BLaER1 treated with 17β-estradiol and CSF1 and Interleukin-3, amounts not matched to agents 10 nM and 100 nM (cell line): ENCODE measurements at regions not wholly inside any gene's neighbourhood (a gene's known extent, or its start where the extent isn't known, plus 50 kb on each side); places are given as distances from the start of the nearest gene placed in this dataset.

Experiments used
- H3K27ac ChIP-seq, 11 experiments: shearing (Covaris generic); formaldehyde crosslinking; 2 replicates each; pipeline ENCODE4 v1.8.1; 2022
- H3K27me3 ChIP-seq, 11 experiments: shearing (Covaris generic); formaldehyde crosslinking; 2 replicates each; pipeline ENCODE4 v1.8.1; 2022
- H3K36me3 ChIP-seq, 11 experiments: shearing (Covaris generic); formaldehyde crosslinking; 2 replicates each; pipeline ENCODE4 v1.8.1; 2022
- H3K4me1 ChIP-seq, 10 experiments: shearing (Covaris generic); formaldehyde crosslinking; 2 replicates each; pipeline ENCODE4 v1.8.1; 2022
- H3K4me2 ChIP-seq, 11 experiments: shearing (Covaris generic); formaldehyde crosslinking; 2 replicates each; pipeline ENCODE4 v1.8.1; 2022
- H3K4me3 ChIP-seq, 10 experiments: shearing (Covaris generic); formaldehyde crosslinking; 2 replicates each; pipeline ENCODE4 v1.8.1; 2022
- H3K9ac ChIP-seq, 11 experiments: shearing (Covaris generic); formaldehyde crosslinking; 2 replicates each; pipeline ENCODE4 v1.8.1; 2022
- H3K9me3 ChIP-seq, 11 experiments: shearing (Covaris generic); formaldehyde crosslinking; replicated peaks in 1 of 11; 2 replicates each; pipeline ENCODE4 v1.8.1; 2022
- H4K20me1 ChIP-seq, 11 experiments: shearing (Covaris generic); formaldehyde crosslinking; 2 replicates each; pipeline ENCODE4 v1.8.1; 2022
- Cebpa-rat ChIP-seq, 11 experiments: shearing (Covaris generic); IDR thresholded peaks; 2 replicates each; pipeline ENCODE4 v1.8.1; 2022

DNA sequence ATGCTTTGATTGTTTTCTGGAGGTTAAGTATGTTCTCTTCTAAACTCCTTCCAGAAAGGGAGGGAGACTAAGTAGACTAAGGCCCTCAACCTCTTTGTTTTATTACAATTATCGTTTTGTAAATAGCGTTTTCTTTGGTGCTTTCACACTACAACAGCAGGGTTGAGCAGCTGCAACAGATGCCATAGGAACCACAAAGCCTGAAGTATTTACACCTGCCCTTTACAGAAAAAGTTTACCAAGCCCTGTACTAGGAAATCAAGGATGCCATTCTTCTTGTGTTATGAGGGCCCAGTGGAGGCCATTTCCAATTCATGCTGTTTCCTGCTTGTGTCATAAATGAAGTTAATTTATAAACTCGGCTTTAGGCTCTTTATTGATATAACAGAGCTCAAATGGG lies 914.8 kb downstream of the DCDC2C start:
- H3K9ac ChIP-seq: no peak overlapping the region
- TF ChIP-seq Cebpa-rat (IDR thresholded peaks at IDR 0.05): no peak
- no peaks in the 10 kb centered on the region for H3K4me1 ChIP-seq
- no peak overlapping the region for H3K4me2 ChIP-seq
- H4K20me1 ChIP-seq: no peaks in the 10 kb centered on the region
- H3K27ac ChIP-seq: no peak overlapping the region
- peaks cover 0 to 11% (median 0%) of the 10 kb centered on the region in 11 experiments; a peak in 4 of 22 replicates for H3K9me3 ChIP-seq
- H3K27me3 ChIP-seq: no peaks in the 10 kb centered on the region
- no peak overlapping the region for H3K4me3 ChIP-seq
- H3K36me3 ChIP-seq: no peaks in the 10 kb centered on the region

DNA sequence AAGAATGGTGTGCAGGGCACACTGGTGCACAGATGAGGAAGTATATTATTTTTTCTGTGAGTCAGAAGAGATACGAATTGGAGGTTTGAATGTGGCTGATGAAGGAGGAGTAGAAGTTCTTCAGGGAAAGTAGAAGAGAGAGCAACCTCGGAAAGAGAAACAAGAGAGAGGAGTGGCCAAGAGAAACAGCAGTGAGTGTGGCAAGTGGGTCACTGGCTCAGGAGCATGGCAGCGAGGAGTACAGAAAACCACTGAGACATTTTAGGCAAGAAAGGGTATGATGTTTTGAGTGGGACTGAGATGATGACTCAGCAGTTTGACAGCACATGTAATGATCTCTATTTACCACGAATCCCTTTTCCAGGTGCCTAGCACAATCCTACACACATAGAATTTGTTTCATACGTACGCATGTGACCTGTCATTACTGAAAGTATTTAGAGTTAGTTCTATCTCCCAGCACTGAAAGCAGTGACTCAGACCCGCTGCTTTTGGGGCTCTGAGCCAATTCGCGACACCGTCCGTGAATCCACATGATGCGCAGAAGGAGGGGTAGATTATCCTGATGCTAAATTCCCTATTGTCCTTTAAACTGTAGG lies 915.4 kb downstream of the DCDC2C start:
- Histone ChIP-seq H3K4me2 (no peak overlapping the region), H3K4me3 (no peak overlapping the region), H3K27me3 (no peaks in the 10 kb centered on the region), H3K36me3 (no peaks in the 10 kb centered on the region), H3K27ac (no peak overlapping the region), H4K20me1 (no peaks in the 10 kb centered on the region), H3K9ac (no peak overlapping the region), H3K9me3 (peaks cover 0 to 11% (median 0%) of the 10 kb centered on the region in 11 experiments; a peak in 4 of 22 replicates), H3K4me1 (no peaks in the 10 kb centered on the region)
- TF ChIP-seq Cebpa-rat (IDR thresholded peaks at IDR 0.05): no peak

DNA sequence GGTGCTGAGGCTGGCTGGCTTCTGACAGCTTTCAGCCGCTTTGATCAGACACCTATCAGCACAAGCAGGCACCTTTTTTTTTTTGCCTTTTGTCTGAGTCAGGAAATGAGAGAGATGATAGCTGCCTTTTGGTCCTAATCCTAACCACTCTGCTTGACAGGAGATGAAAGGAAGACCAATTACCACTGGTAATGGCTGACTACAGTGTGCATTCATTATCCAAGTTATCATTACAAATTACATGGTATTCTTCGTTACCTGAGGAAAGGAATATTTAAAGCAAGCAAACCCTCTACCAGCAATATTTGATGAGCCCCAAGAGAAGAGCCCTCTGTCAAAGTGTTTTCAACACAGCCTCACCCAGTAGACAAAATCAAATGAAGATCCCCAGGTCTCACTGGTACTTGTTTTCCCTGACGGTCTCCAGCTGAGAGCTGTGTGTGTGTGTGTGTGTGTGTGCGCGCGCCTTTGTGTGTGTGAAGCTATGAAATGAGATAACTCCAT lies 925.7 kb downstream of the DCDC2C start:
- Histone ChIP-seq H3K9me3 (no peaks in the 10 kb centered on the region), H3K4me1 (no peaks in the 10 kb centered on the region), H3K36me3 (no peaks in the 10 kb centered on the region), H3K4me2 (no peak overlapping the region), H3K27ac (no peak overlapping the region), H3K27me3 (no peaks in the 10 kb centered on the region), H3K9ac (no peak overlapping the region), H4K20me1 (no peaks in the 10 kb centered on the region), H3K4me3 (no peak overlapping the region)
- TF ChIP-seq Cebpa-rat (IDR thresholded peaks at IDR 0.05): no peak

DNA sequence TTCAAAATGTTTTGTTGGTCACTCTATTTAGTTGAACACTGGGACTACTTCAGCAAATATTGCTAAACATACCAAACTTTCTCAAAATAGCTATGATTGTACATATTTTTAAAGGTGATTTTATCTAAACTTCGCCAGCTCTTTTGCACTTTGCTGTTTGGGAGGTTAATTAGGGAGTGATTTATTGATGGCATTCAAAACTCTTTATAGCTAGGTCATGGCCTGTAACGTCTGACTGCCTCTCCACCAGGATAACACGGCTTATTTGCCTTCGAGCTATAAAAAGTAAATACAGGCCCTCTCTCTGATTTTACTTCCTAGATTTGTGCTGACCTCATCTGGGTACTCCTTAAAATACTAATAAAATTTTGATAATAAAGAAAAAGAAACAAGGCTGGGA lies 931.9 kb downstream of the DCDC2C start:
- Histone ChIP-seq H3K4me1 (no peaks in the 10 kb centered on the region), H3K27me3 (no peaks in the 10 kb centered on the region), H3K27ac (no peak overlapping the region), H3K36me3 (no peaks in the 10 kb centered on the region), H3K4me2 (no peak overlapping the region), H3K9me3 (no peaks in the 10 kb centered on the region), H3K9ac (no peak overlapping the region), H4K20me1 (no peaks in the 10 kb centered on the region), H3K4me3 (no peak overlapping the region)
- no peak for TF ChIP-seq Cebpa-rat (IDR thresholded peaks at IDR 0.05)

DNA sequence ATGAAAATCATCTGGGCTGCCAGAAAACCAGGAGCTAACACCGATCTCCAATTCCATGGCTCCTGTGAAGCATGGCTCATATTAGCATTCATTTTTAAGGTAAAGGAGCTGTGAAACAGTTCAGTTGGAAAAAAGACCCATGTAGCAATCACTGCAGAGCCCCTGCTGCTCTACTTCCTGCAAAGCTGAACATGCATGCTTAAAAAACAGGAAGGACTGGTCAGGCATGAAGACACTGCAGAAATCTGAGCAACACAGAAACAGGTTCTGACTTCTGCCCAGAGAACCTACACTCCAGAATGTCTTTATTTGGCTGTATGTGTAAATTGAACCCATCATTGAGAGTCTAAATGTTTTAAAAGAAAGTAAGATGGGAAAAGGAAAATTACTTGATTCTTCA lies 950.6 kb downstream of the DCDC2C start:
- no peaks in the 10 kb centered on the region for H3K36me3 ChIP-seq
- peak overlapping the region in 1 of 11 experiments; percentile 26; a peak in 2 of 22 replicates for H3K9ac ChIP-seq
- 0 out of 22 replicates have a peak, but pooled peaks of 1 of the 11 experiments have one; percentile 17 for TF ChIP-seq Cebpa-rat (IDR thresholded peaks at IDR 0.05)
- H4K20me1 ChIP-seq: no peaks in the 10 kb centered on the region
- H3K27ac ChIP-seq: peak overlapping the region in 8 of 11 experiments; percentile 30 to 64 (median 58); a peak in 16 of 22 replicates
- 0 out of 20 replicates have a peak overlapping the region, but pooled peaks of 1 of the 10 experiments have one; percentile 9 for H3K4me3 ChIP-seq
- no peaks in the 10 kb centered on the region for H3K27me3 ChIP-seq
- H3K4me2 ChIP-seq: peak overlapping the region; percentile 29 to 80 (median 71)
- H3K9me3 ChIP-seq: 0 out of 22 replicates have a peak, but pooled peaks cover 0 to 3% (median 0%) of the 10 kb centered on the region in 11 experiments
- H3K4me1 ChIP-seq: peaks cover 12 to 23% (median 17%) of the 10 kb centered on the region in 10 experiments

DNA sequence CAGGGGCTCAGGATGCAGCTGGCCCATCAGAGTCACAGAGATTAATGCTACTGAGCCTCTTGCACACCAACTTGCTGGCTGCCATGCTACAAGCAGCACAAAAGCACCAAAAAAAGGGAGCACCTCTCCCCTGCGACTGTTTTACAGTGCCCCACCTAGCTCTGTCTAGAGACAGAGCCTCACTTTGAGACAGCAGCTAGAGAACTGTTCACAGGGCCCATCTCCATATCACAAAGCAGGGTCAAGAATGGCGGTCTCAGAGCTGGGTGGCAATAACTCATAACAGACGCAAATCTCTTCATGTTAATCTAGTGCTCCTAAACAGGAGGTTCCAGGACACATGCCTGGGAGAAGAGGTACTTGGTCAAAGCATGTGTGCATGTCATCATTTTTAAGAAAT lies 953.0 kb downstream of the DCDC2C start:
- Histone ChIP-seq H3K4me1 (peaks cover 12 to 23% (median 17%) of the 10 kb centered on the region in 10 experiments), H3K27ac (no peak overlapping the region), H3K4me2 (no peak overlapping the region), H3K9me3 (0 out of 22 replicates have a peak, but pooled peaks cover 0 to 6% (median 0%) of the 10 kb centered on the region in 11 experiments), H3K9ac (no peak overlapping the region), H3K27me3 (no peaks in the 10 kb centered on the region), H3K36me3 (no peaks in the 10 kb centered on the region), H3K4me3 (no peak overlapping the region), H4K20me1 (no peaks in the 10 kb centered on the region)
- TF ChIP-seq Cebpa-rat (IDR thresholded peaks at IDR 0.05): no peak

DNA sequence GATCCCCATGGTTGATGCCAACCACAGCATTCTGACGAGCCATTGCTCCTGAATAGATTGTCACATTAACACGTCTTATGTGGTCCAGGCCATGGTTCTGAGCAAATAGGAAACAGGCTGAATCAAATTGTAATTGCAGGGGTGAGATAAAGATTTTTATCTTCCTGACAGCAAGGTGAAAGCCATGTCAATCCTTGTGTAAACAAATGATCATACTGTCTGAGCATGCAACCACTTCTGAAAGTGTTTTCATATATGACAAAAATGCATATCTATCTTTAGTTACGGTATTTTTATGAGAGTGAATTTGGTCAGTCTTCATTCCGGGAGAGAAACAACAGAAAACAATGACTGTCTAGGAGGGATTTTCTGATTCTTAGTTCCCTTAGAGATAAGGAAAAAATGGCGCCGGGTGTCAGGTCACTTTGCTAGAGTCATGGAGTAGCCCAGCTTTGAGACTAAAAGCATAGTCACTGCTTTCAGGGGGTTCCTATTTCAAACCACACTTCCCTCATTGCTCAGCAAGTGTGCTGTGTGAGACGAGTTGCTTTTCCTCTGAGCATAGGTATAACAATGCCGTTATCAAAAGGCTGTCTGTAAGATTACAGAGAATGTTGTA lies 958.9 kb downstream of the DCDC2C start:
- H3K27me3 ChIP-seq: no peaks in the 10 kb centered on the region
- H4K20me1 ChIP-seq: no peaks in the 10 kb centered on the region
- peaks cover 0 to 6% (median 0%) of the 10 kb centered on the region in 11 experiments; a peak in 1 of 22 replicates for H3K9me3 ChIP-seq
- no peak overlapping the region for H3K27ac ChIP-seq
- H3K4me3 ChIP-seq: no peak overlapping the region
- no peaks in the 10 kb centered on the region for H3K36me3 ChIP-seq
- TF ChIP-seq Cebpa-rat (IDR thresholded peaks at IDR 0.05): no peak
- no peak overlapping the region for H3K9ac ChIP-seq
- H3K4me2 ChIP-seq: peak overlapping the region in 5 of 11 experiments; percentile 6 to 40 (median 14); a peak in 5 of 22 replicates
- peaks cover 0 to 17% (median 0%) of the 10 kb centered on the region in 10 experiments; a peak in 4 of 20 replicates for H3K4me1 ChIP-seq

DNA sequence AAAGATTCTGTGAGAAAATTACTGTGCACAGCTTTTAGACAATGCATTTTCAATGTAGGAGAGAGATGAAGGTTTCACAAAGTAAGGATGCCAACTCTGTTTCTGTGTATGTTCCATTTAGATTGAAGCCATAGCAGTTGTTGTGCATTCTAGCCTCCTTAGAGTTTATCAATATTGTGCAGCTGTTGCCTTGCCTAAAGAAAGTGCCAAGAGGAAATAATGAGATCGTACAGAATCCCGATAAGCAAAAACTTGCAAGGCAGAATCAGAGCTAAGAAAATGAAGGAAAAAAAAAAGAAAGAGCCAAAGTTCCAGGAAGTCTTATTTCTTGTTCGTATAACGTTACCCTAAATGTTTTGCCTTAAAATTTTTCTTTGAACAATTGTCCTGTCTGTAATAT lies 965.0 kb downstream of the DCDC2C start:
- Histone ChIP-seq H3K4me1 (peaks cover 0 to 20% (median 0%) of the 10 kb centered on the region in 10 experiments; a peak in 5 of 20 replicates), H3K27me3 (no peaks in the 10 kb centered on the region), H3K4me2 (no peak overlapping the region), H3K9me3 (peaks cover 6 to 22% (median 10%) of the 10 kb centered on the region in 11 experiments; a peak in 18 of 22 replicates), H3K4me3 (no peak overlapping the region), H3K27ac (no peak overlapping the region), H3K9ac (no peak overlapping the region), H4K20me1 (no peaks in the 10 kb centered on the region), H3K36me3 (no peaks in the 10 kb centered on the region)
- no peak for TF ChIP-seq Cebpa-rat (IDR thresholded peaks at IDR 0.05)

DNA sequence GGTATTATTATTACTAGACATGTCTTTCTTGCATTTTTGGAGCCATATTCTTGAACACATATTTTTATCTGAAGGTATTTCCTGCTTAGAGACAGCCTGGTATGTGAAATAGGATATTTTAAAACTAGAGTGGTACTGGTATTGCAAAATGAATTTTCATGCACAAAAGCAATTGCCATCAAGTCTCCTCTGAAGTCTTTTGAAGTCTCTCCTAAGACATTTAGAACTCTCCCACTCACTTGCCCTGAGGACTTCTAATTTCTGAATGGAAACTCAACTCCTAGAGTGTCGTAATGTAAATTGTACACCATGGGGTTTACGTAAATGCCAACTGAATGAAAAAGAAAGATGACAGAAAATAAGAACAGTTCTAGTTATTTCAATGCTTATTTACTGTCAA lies 967.0 kb downstream of the DCDC2C start:
- Histone ChIP-seq H3K27ac (no peak overlapping the region), H4K20me1 (no peaks in the 10 kb centered on the region), H3K4me1 (peaks cover 0 to 32% (median 14%) of the 10 kb centered on the region in 10 experiments; a peak in 18 of 20 replicates), H3K9me3 (peaks cover 15 to 37% (median 23%) of the 10 kb centered on the region in 11 experiments; a peak in 21 of 22 replicates), H3K36me3 (no peaks in the 10 kb centered on the region), H3K27me3 (no peaks in the 10 kb centered on the region), H3K4me3 (no peak overlapping the region), H3K9ac (no peak overlapping the region), H3K4me2 (no peak overlapping the region)
- no peak for TF ChIP-seq Cebpa-rat (IDR thresholded peaks at IDR 0.05)
